BJ (cell line): ENCODE measurements at regions not wholly inside any gene's neighbourhood (a gene's known extent, or its start where the extent isn't known, plus 50 kb on each side); places are given as distances from the start of the nearest gene placed in this dataset.

Experiments
- CTCF ChIA-PET: fragments of 350-600 bp; formaldehyde crosslinking; extraction: SDS; loops from one replicate; lab custom pipeline; 2021; ENCODE audit warnings: antibody characterized with exemption, inconsistent platforms; lab: Yijun Ruan, JAX
- POLR2A ChIA-PET: fragments of 300-600 bp; sonication (Branson Sonifier 250); formaldehyde crosslinking; extraction: SDS; loops from one replicate; lab custom pipeline; 2021; ENCODE audit warnings: antibody characterized with exemption; lab: Charles Lee
- DNase-seq: peaks from one replicate; pipeline ENCODE4 v3.0.0-alpha.2; 2011; ENCODE audit warnings: low read depth
- H3K27me3 ChIP-seq: 2 replicates; pipeline ENCODE4 v1.6.0; 2011; ENCODE audit warnings: low read length; ENCODE audit not compliant: control insufficient read depth, insufficient read depth
- H3K36me3 ChIP-seq: 2 replicates; pipeline ENCODE4 v1.5.1; 2011; ENCODE audit warnings: low read length; ENCODE audit not compliant: control insufficient read depth, insufficient read depth
- H3K4me3 ChIP-seq: 2 replicates; pipeline ENCODE4 v1.5.1; 2011; ENCODE audit warnings: low read depth, mild to moderate bottlenecking, control low read depth, low read length
- CTCF ChIP-seq: IDR thresholded peaks from 2 replicates; pipeline ENCODE4 v1.5.1; 2011; ENCODE audit warnings: low read depth, mild to moderate bottlenecking, control low read depth, inconsistent platforms, low read length, moderate library complexity; ENCODE audit not compliant: insufficient read depth

- ChIA-PET POLR2A (no interaction called here), CTCF (no interaction called here)
- Histone ChIP-seq H3K27me3 (no peaks in the 10 kb centered on the region), H3K4me3 (no peak overlapping the region), H3K36me3 (no peaks in the 10 kb centered on the region)
- DNase-seq: no peak
- TF ChIP-seq CTCF: no peak
Measured at GRCh38 chr3:145144361-145144760, 1016.6 kb downstream of the PLOD2 start.

DNA sequence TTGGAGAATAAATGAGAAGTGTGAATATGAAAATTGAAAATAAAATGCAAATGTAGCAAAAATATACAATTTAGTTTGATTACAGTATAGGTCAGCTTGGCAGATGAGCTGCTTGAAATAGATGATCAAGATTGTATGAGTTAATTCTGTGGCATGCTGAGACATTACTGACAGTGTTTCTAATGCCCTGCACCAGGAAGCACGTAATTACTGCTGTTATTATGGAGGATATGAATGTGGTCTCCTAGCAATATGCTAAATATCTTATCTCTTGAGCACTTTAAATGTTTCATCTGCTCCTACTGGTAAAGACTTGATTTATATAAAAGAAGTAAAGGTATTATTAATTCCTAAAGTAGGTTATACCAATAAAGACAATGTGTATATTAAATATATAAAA lies 1015.5 kb downstream of the PLOD2 start:
- POLR2A ChIA-PET: no interaction called here

GRCh38 chr3:145159640-145160039 lies 1001.3 kb downstream of the PLOD2 start:
- no peak for TF ChIP-seq CTCF
- Histone ChIP-seq H3K4me3 (no peak overlapping the region), H3K27me3 (no peaks in the 10 kb centered on the region), H3K36me3 (no peaks in the 10 kb centered on the region)
- POLR2A ChIA-PET: no interaction called here
- no peak for DNase-seq
- CTCF ChIA-PET: no interaction called here

More for the DNA sequence above, 1015.5 kb downstream of the PLOD2 start:
- Histone ChIP-seq H3K27me3 (no peaks in the 10 kb centered on the region), H3K4me3 (no peak overlapping the region), H3K36me3 (no peaks in the 10 kb centered on the region)
- no peak for TF ChIP-seq CTCF
- CTCF ChIA-PET: no interaction called here
- no peak for DNase-seq

GRCh38 chr3:145170121-145170520 lies 990.9 kb downstream of the PLOD2 start:
- Histone ChIP-seq H3K4me3 (no peak overlapping the region), H3K36me3 (no peaks in the 10 kb centered on the region), H3K27me3 (no peaks in the 10 kb centered on the region)
- DNase-seq: no peak
- TF ChIP-seq CTCF: no peak
- CTCF ChIA-PET: no interaction called here
- POLR2A ChIA-PET: no interaction called here

DNA sequence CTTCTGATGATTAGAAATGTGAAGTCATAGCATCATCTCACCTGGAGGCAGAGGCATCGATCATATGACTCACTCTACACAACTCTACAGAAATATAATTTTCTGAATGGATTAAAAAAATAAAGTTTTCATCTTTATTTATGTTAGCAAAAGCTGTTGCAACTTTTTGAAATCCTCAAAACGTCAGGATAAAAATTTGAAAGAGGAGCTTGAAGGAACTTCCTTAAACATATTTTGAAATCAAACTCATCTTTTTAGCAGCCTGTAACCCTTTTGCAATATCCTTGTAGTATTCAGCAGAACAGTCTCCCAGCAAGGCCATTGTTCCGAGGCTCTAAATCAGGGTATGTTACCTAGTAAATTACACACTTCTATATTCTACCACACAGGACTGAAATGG lies 985.4 kb downstream of the PLOD2 start:
- H3K36me3 ChIP-seq: no peaks in the 10 kb centered on the region
- H3K4me3 ChIP-seq: no peak overlapping the region
- POLR2A ChIA-PET: interaction anchor here (0.6 kb wide), 1 partner anchor 235 kb away, joined by 3 read pairs; no protein-coding TSS in a partner anchor
- H3K27me3 ChIP-seq: no peaks in the 10 kb centered on the region
- DNase-seq: no peak
- CTCF ChIA-PET: no interaction called here
- no peak for TF ChIP-seq CTCF
